ES-I3 (cell line): ENCODE measurements at regions not wholly inside any gene's neighbourhood (a gene's known extent, or its start where the extent isn't known, plus 50 kb on each side); places are given as distances from the start of the nearest gene placed in this dataset.
A peak's percentile ranks its signal among the peaks of the same experiment; 100 is the strongest.

Experiments
- H3K36me3 ChIP-seq: 2 replicates; pipeline ENCODE4 v1.6.1; 2013; ENCODE audit warnings: mild to moderate bottlenecking, low read length, control low read depth, moderate library complexity; ENCODE audit not compliant: insufficient read depth
- H3K4me1 ChIP-seq: 2 replicates; pipeline ENCODE4 v1.6.1; 2013; ENCODE audit warnings: mild to moderate bottlenecking, control low read depth, low read length; ENCODE audit not compliant: insufficient read depth
- H3K9ac ChIP-seq: 2 replicates; pipeline ENCODE4 v1.6.1; 2013; ENCODE audit warnings: low read depth, mild to moderate bottlenecking, low read length, moderate library complexity
- H3K9me3 ChIP-seq: 2 replicates; pipeline ENCODE4 v1.6.1; 2013; ENCODE audit warnings: mild to moderate bottlenecking, low read length, moderate library complexity; ENCODE audit not compliant: control insufficient read depth, insufficient read depth

- Histone ChIP-seq H3K36me3 (no peaks in the 10 kb centered on the region), H3K9ac (peak overlapping the region; percentile 38; the same call in 1 of the 2 replicates), H3K9me3 (0 out of 2 replicates have a peak, but pooled peaks cover 3% of the 10 kb centered on the region), H3K4me1 (peaks cover 30% of the 10 kb centered on the region)
These were observed 50.4 kb upstream of the KDR start for GRCh38 chr4:55175779-55176231.

- Histone ChIP-seq H3K9ac (peak overlapping the region; percentile 38; the same call in 1 of the 2 replicates), H3K9me3 (0 out of 2 replicates have a peak, but pooled peaks cover 3% of the 10 kb centered on the region), H3K36me3 (no peaks in the 10 kb centered on the region), H3K4me1 (peaks cover 37% of the 10 kb centered on the region)
These were observed 51.1 kb upstream of the KDR start for GRCh38 chr4:55176497-55176896.

DNA sequence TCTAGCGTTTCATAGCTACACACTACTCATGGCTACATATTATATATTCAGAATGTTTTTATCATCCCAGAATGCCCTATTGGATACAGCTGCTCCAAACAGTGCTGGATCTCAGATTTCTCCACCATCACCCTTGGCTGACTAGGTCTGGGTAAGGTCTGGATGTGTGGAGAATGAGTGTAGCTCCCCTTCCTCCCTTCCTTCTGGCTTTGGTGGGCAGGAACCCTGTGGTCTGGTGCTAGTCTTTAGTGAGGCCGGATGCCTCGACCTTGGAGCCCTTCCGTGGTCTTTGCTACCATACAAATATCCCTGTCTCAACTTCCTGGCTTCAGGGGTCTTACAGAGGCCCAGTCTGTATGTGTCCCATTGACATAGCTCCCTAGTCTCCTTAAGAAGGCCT, 52.1 kb upstream of the KDR start:
- Histone ChIP-seq H3K9me3 (0 out of 2 replicates have a peak, but pooled peaks cover 3% of the 10 kb centered on the region), H3K9ac (no peak overlapping the region), H3K4me1 (peaks cover 37% of the 10 kb centered on the region), H3K36me3 (no peaks in the 10 kb centered on the region)

DNA sequence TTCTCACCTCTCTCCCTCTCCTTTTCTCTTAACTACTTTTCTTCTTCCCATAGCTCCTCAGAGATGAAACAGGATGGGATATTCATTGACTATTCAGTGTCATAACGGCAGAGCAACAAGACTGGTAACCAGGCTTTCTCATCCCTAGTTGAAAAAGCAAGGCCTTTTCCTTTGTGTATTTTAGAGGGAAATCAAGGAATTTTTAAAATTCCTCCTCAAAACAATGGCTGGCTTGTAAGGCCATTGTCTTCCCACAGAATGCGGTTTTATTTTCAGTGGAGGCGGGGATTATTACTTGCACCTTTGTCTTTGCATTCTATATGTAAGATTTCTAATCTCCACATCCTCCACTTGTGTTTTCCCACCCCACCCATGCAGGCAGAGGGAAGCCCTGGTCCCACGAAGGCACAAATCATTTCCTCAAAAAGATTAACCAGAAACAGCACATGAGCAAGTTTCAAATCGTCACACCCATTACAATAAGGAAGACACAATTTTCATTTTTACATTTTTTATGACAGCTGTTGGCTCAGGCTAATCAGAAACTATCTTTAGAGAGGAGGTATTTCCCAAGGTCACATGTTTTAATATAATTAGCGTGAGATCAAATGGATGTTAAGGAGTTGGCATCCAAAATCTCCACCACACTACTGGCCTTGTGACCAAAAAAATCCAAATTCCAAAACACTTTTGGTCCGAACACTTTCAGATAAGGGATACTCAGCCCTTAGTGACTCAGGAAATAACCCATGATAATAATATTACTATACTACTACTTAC, 53.0 kb upstream of the KDR start:
- 0 out of 2 replicates have a peak, but pooled peaks cover 3% of the 10 kb centered on the region for H3K9me3 ChIP-seq
- H3K36me3 ChIP-seq = no peaks in the 10 kb centered on the region
- peaks cover 29% of the 10 kb centered on the region for H3K4me1 ChIP-seq
- no peak overlapping the region for H3K9ac ChIP-seq

DNA sequence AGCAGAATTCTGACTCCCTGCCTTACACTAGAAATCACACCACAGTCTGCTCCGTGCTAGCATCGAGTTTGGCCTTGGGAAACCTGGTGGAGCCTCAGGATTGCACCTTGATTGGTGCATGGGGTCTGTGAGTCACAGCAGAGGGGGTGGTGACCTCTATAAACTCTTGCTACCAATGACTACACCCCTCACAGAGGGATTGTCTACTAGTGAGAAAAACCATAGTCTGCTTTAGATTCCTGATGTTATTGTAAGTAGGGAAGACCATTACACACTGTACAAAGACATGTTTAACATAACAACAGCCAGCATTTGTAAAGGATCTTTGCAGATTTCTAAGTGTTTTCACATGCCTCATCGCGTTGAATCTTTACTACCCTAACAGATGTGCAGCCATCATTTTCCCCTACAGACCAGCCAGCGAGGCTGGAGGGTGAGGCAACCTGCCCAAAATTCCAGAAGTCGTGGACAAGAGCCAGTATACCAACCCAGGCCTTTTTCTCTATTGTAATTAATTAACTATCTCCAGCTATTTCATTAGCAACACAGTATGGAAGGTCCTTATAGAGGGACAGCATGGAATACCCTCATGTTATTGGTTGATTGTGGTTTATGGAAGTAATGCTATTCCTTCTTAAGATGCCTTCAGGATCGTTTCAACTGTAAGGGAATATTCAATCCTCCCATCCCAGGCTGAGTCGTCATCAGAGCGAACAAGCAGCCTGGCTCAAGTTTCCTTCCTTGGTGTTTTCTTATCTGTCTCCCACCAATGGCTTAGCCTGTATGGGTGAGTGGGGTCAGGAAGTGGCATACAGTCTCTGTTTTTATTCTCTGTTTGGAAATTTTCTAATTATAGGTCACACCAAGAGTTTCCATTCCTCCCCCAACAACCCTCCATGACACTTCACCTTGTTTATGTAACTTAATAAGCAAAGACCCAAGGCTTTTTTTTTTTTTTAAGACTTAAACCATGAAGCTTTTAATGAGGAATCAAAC, 55.9 kb upstream of the KDR start:
- Histone ChIP-seq H3K9ac (no peak overlapping the region), H3K36me3 (no peaks in the 10 kb centered on the region), H3K9me3 (0 out of 2 replicates have a peak, but pooled peaks cover 3% of the 10 kb centered on the region), H3K4me1 (peaks cover 46% of the 10 kb centered on the region)

DNA sequence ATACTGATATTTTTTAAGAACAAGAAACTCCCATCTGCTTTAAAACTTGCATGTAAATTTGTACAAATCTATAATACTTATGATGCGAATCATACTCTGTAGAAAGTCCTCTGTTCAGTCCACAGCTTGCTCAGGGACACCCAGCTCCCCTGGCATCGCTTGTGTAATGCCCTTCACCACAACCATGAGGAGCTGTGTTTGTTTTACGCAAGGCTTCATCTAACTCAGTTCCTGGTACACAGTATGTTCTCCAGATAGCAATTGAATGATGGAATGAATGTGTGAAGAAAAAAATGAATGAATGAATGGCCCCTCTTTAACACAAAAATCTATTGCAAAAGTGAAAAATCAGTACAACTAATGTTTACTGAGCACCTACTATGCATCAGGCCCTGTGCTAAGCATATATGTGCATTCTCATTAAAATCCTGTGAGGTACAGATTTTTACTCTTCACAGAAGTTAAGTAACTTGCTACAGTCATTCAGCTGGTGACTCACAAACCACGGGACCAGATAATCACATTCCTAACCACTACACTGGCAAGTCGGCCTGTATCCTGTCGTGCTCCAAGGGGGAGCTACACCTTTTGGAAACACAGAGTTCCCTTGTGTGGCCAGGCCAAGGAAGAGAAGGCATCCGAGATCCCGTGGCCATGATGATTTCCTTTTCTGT, 58.7 kb upstream of the KDR start:
- Histone ChIP-seq H3K4me1 (peaks cover 57% of the 10 kb centered on the region), H3K36me3 (no peaks in the 10 kb centered on the region), H3K9ac (no peak overlapping the region)

GRCh38 chr4:55184600-55185523, 59.5 kb upstream of the KDR start:
- Histone ChIP-seq H3K9me3 (no peaks in the 10 kb centered on the region; the same call in 1 of the 2 replicates), H3K4me1 (peaks cover 57% of the 10 kb centered on the region), H3K9ac (no peak overlapping the region), H3K36me3 (no peaks in the 10 kb centered on the region)

More for the DNA sequence above, 58.7 kb upstream of the KDR start:
- no peaks in the 10 kb centered on the region; the same call in 1 of the 2 replicates for H3K9me3 ChIP-seq

- Histone ChIP-seq H3K36me3 (no peaks in the 10 kb centered on the region), H3K9ac (no peak overlapping the region), H3K9me3 (no peaks in the 10 kb centered on the region; the same call in 1 of the 2 replicates), H3K4me1 (peaks cover 51% of the 10 kb centered on the region)
These were observed 60.7 kb upstream of the KDR start for GRCh38 chr4:55186123-55186522.

- Histone ChIP-seq H3K9ac (no peak overlapping the region), H3K4me1 (peaks cover 46% of the 10 kb centered on the region), H3K36me3 (no peaks in the 10 kb centered on the region), H3K9me3 (no peaks in the 10 kb centered on the region; the same call in 1 of the 2 replicates)
These were observed 61.3 kb upstream of the KDR start for GRCh38 chr4:55186700-55187099.

DNA sequence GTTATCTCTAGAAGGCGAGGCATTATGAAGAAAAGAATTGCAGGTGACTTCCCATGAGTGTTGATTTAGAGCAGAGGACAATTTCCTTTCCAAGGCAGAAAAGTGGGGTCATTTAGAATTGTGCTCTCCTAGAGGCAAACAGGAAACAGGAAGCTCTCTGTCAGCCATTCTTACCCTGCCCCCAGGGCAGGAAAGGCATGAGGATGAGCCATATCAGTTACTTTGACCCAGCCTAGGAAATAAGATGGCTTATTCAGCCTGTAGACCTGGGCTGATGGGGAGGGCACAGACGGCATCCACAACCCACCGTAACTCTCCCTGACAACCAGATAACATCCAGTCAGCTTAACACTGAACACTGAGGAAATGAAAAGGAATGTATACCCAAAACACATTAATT, 88.8 kb upstream of the KDR start:
- 0 out of 2 replicates have a peak, but pooled peaks cover 9% of the 10 kb centered on the region for H3K4me1 ChIP-seq
- H3K9me3 ChIP-seq = no peaks in the 10 kb centered on the region
- no peak overlapping the region for H3K9ac ChIP-seq
- H3K36me3 ChIP-seq = no peaks in the 10 kb centered on the region

DNA sequence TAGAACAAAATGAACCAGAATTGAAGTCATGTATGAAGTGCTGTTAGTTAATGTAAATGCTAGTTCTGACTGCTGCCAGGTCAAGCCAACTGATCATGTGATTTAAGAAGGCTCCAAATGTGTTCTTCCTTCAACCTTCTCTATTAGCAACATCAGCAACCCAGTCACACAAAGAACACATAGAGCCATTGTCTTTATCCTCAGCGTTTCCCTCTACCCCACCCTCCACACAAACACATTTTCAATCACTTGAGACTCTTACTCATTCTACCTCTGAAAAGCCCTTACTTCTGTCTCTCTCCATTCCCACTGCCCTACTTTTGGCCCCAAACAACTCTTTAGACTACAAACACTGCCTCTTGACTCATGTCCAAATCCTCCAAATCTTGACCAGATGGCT, 89.7 kb upstream of the KDR start:
- H3K9ac ChIP-seq = no peak overlapping the region
- no peaks in the 10 kb centered on the region for H3K36me3 ChIP-seq
- H3K4me1 ChIP-seq = 0 out of 2 replicates have a peak, but pooled peaks cover 9% of the 10 kb centered on the region
- H3K9me3 ChIP-seq = no peaks in the 10 kb centered on the region

GRCh38 chr4:55216863-55217635, 91.7 kb upstream of the KDR start:
- Histone ChIP-seq H3K9me3 (no peaks in the 10 kb centered on the region), H3K9ac (no peak overlapping the region), H3K36me3 (no peaks in the 10 kb centered on the region), H3K4me1 (0 out of 2 replicates have a peak, but pooled peaks cover 9% of the 10 kb centered on the region)
